T47D (cell line): ENCODE measurements at regions not wholly inside any gene's neighbourhood (a gene's known extent, or its start where the extent isn't known, plus 50 kb on each side); places are given as distances from the start of the nearest gene placed in this dataset.

Source experiments
- DNase-seq, 2 experiments: peaks; one replicate each; pipeline versions ENCODE4 v3.0.0 to v3.0.0-alpha.2; 2011 to 2012; ENCODE audit warnings: low read depth in 1 of 2, low spot score in 1 of 2
- JUND ChIP-seq: IDR thresholded peaks from 2 replicates; pipeline ENCODE4 v1.6.1; 2012; ENCODE audit warnings: low read depth
- in situ Hi-C: cut with HindIII; loops from 2 replicates; pipeline ENCODE4 v1.10.0; 2016; ENCODE audit warnings: low sequenced_read_pairs, low pct_unique_long_range_greater_than_20kb

- in situ Hi-C loops = no loop called here
- TF ChIP-seq JUND = no peak
- DNase-seq = no peak
These were observed 50.3 kb downstream of the PLXNA1 start for GRCh38 chr3:127033171-127033570.

DNA sequence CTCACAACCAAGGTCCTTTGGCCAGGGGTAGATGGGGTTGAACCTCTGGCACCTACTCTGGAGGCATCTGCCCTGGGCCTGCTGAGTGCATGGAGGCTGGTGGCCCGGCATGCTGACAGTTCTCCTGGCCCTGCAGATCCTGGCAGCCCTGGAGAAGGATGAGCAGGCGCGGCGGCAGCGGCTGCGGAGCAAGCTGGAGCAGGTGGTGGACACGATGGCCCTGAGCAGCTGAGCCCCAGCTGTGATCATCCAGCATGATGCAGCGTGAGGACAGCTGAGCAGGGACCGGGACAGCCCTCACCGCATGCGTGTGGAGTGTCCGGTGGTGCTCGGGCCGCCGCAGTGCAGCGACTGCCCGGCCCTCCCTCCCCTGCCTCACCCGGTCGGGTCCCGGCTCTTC is 50.9 kb downstream of the PLXNA1 start:
- TF ChIP-seq JUND = no peak
- in situ Hi-C loops = no loop called here
- no peak for DNase-seq

GRCh38 chr3:127034195-127034989 is 51.5 kb downstream of the PLXNA1 start:
- no peak for DNase-seq
- in situ Hi-C loops = no loop called here
- no peak for TF ChIP-seq JUND

DNA sequence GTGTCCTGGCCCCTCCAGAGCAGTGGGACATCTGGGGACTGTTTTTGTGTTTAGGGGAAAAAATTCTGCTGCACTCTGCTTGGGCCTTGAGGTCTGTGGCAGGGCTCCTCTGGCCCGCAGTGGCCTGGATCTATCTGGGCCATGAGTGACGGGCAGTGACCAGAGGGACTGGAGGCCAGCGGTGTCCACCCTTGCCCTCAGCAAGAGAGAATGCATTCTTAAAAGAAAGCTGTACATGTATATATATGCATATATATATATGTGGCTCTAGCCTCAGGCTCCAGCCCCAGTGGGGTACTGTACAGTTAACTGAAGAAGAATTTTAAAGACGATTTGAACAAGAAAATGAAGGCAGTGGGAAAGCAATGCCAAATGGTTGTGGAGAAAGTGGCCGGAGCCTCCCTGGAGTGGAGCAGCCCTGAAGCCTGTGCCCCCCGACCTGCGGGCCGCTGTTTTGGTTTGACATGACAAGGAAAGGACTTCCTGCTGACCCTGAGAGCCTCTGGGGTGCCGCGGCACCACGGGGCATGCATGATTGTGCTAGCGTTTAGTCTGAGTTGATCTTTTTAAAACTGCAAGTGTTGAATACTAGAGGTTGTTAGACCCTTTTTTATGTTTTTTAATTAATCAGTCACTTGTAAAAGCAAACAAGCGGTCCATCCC is 52.2 kb downstream of the PLXNA1 start:
- no peak for TF ChIP-seq JUND
- in situ Hi-C loops = no loop called here
- DNase-seq = no peak

GRCh38 chr3:127035677-127036076 is 52.8 kb downstream of the PLXNA1 start:
- TF ChIP-seq JUND = no peak
- in situ Hi-C loops = no loop called here
- DNase-seq = no peak

GRCh38 chr3:127036209-127037020 is 53.5 kb downstream of the PLXNA1 start:
- no peak for TF ChIP-seq JUND
- in situ Hi-C loops = no loop called here
- DNase-seq = no peak

GRCh38 chr3:127037021-127037400 is 54.1 kb downstream of the PLXNA1 start:
- no peak for TF ChIP-seq JUND
- DNase-seq = no peak
- in situ Hi-C loops = no loop called here

GRCh38 chr3:127037418-127037841 is 54.5 kb downstream of the PLXNA1 start:
- in situ Hi-C loops = no loop called here
- no peak for TF ChIP-seq JUND
- DNase-seq = no peak

- in situ Hi-C loops = no loop called here
- DNase-seq = no peak
- TF ChIP-seq JUND = no peak
These were observed 55.1 kb downstream of the PLXNA1 start for GRCh38 chr3:127037971-127038446.

GRCh38 chr3:127038466-127038865 is 55.6 kb downstream of the PLXNA1 start:
- no peak for TF ChIP-seq JUND
- DNase-seq = no peak
- in situ Hi-C loops = no loop called here

DNA sequence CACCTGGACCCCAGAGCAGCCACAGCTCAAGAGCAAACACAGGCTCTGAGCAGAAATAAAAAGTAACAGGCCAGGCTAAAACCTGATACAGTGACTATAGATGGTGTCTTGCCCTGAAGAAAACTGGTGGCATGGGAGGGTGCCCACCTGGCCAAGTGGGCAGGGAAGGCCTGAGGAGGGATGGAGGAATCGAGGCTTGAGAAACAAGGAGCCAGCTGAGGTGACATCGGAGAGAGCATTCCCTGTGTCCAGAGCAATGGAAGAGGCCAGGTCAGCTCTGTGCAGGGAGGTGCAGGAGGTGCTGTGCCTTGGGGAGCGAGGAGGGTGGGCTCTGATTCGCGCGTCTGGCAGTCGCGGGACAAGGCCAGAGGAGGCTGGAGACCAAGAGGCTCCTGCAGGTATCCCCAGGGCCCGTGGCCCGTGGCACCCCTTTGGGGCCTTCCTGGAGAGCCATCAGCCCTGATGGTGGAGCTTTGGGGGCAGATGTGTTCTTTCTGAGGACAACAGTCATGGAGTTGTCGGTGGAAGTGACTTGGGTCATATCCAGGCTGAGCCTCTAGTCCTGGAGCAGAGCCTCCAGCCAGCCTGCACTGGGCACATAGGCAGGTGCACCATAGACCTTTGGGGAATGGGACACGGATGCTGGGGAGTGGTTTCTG is 56.1 kb downstream of the PLXNA1 start:
- no peak for DNase-seq
- no peak for TF ChIP-seq JUND
- in situ Hi-C loops = no loop called here

DNA sequence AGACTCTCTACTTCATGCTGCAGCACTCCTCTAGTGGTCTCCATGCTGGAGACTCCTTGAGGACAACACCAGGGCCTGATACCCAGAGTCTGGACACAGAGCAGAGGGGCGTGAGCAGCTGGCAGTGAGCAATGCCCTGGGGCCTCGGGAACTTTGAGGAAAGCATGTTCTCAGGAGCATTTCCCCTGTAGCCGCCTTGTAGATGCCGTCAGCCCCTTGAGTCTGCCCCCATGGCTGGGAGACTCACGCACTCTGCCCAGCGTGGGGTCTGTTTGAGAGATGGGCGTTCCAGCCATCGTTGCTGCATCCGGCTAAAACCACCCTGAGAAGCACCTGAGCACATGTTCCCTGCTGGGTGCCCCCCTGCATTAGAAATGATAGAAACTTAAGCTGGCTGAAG is 56.8 kb downstream of the PLXNA1 start:
- DNase-seq = no peak
- in situ Hi-C loops = no loop called here
- no peak for TF ChIP-seq JUND
